GM23248 (cell line): ENCODE measurements at regions not wholly inside any gene's neighbourhood (a gene's known extent, or its start where the extent isn't known, plus 50 kb on each side); places are given as distances from the start of the nearest gene placed in this dataset.

Experiments used
- DNase-seq: peaks from one replicate; pipeline ENCODE4 v3.0.0-alpha.2; 2015
- H2AFZ ChIP-seq: fragments of 200-600 bp; sonication (generic); 2 replicates; pipeline ENCODE4 v1.6.1; 2016; ENCODE audit warnings: antibody characterized with exemption
- H3F3A ChIP-seq: fragments of 200-600 bp; sonication (generic); 2 replicates; pipeline ENCODE4 v1.6.1; 2016; ENCODE audit warnings: mild to moderate bottlenecking, antibody characterized with exemption, mixed run types; ENCODE audit not compliant: insufficient read depth
- H3K27ac ChIP-seq: fragments of 200-600 bp; sonication (generic); 2 replicates; pipeline ENCODE4 v1.5.1; 2016; ENCODE audit warnings: mild to moderate bottlenecking
- H3K27me3 ChIP-seq: fragments of 200-600 bp; sonication (generic); replicated peaks from 2 replicates; pipeline ENCODE4 v1.6.1; 2016; ENCODE audit warnings: mild to moderate bottlenecking; ENCODE audit not compliant: insufficient read depth
- H3K36me3 ChIP-seq: fragments of 200-600 bp; sonication (generic); 2 replicates; pipeline ENCODE4 v1.6.1; 2016; ENCODE audit warnings: low read depth, mild to moderate bottlenecking
- H3K4me1 ChIP-seq: fragments of 200-600 bp; sonication (generic); 2 replicates; pipeline ENCODE4 v1.6.1; 2016; ENCODE audit warnings: mild to moderate bottlenecking; ENCODE audit not compliant: insufficient read depth
- H3K4me2 ChIP-seq: fragments of 200-600 bp; sonication (generic); one replicate; pipeline ENCODE4 v1.6.1; 2016; ENCODE audit warnings: mild to moderate bottlenecking; ENCODE audit not compliant: unreplicated experiment
- H3K4me3 ChIP-seq: fragments of 200-600 bp; sonication (generic); 2 replicates; pipeline ENCODE4 v1.5.1; 2016; ENCODE audit warnings: mild to moderate bottlenecking
- H3K79me2 ChIP-seq: fragments of 200-600 bp; sonication (generic); 2 replicates; pipeline ENCODE4 v1.6.1; 2016; ENCODE audit warnings: mild to moderate bottlenecking; ENCODE audit not compliant: insufficient read depth
- H3K9ac ChIP-seq: fragments of 200-600 bp; sonication (generic); 2 replicates; pipeline ENCODE4 v1.6.1; 2016; ENCODE audit warnings: mild to moderate bottlenecking
- H3K9me2 ChIP-seq: fragments of 200-600 bp; sonication (generic); 2 replicates; pipeline ENCODE4 v1.6.1; 2016; ENCODE audit warnings: mixed run types, mild to moderate bottlenecking, moderate library complexity; ENCODE audit not compliant: insufficient read depth
- H3K9me3 ChIP-seq: fragments of 200-600 bp; sonication (generic); one replicate; pipeline ENCODE4 v1.6.1; 2017; ENCODE audit warnings: low read depth
- H4K20me1 ChIP-seq: fragments of 200-600 bp; sonication (generic); 2 replicates; pipeline ENCODE4 v1.6.0; 2016; ENCODE audit not compliant: insufficient read depth
- EZH2 ChIP-seq: fragments of 200-600 bp; sonication (generic); IDR thresholded peaks from 2 replicates; pipeline ENCODE4 v1.6.1; 2018; ENCODE audit warnings: antibody characterized with exemption, mild to moderate bottlenecking; ENCODE audit not compliant: insufficient read depth, poor library complexity, severe bottlenecking
- EZH2phosphoT487 ChIP-seq: fragments of 200-600 bp; sonication (generic); IDR thresholded peaks from 2 replicates; pipeline ENCODE4 v1.6.1; 2018; ENCODE audit warnings: antibody characterized with exemption, moderate library complexity, mild to moderate bottlenecking, low read depth; ENCODE audit not compliant: insufficient read depth
- WGBS, 2 experiments: methylation state at CpG; one replicate each; pipeline ENCODE4 v1.1.6; 2015 to 2017; ENCODE audit warnings: low lambda C conversion rate in 2 of 2, low coverage in 1 of 2; ENCODE audit errors: missing lambda C conversion rate in 2 of 2; 5-methylcytosine and 5-hydroxymethylcytosine counted together
- in situ Hi-C: fragments of 300-500 bp; cut with MboI; formaldehyde crosslinking; loops from 2 replicates; pipeline ENCODE4 v1.15.0; 2020

GRCh38 chr12:76929499-76929898 lies 50.7 kb upstream of the CSRP2 start:
- H4K20me1 ChIP-seq, result no peaks in the 10 kb centered on the region
- no peaks in the 10 kb centered on the region for H3K36me3 ChIP-seq
- H3K4me1 ChIP-seq, result no peaks in the 10 kb centered on the region
- H3K9ac ChIP-seq, result no peak overlapping the region
- no peak for TF ChIP-seq EZH2
- no peak for TF ChIP-seq EZH2phosphoT487
- H3F3A ChIP-seq, result no peaks in the 10 kb centered on the region
- no peaks in the 10 kb centered on the region for H3K9me3 ChIP-seq
- no peak overlapping the region for H3K27ac ChIP-seq
- H3K4me2 ChIP-seq, result no peak overlapping the region
- no peak overlapping the region for H2AFZ ChIP-seq
- in situ Hi-C loops, result no loop called here
- no peaks in the 10 kb centered on the region for H3K27me3 ChIP-seq
- 52 to 58% methylated on average over 2 of the region's 2 CpGs for WGBS, 2 experiments
- H3K79me2 ChIP-seq, result no peaks in the 10 kb centered on the region
- H3K9me2 ChIP-seq, result no peaks in the 10 kb centered on the region
- no peak overlapping the region for H3K4me3 ChIP-seq
- DNase-seq, result no peak
